H1 (cell line): ENCODE measurements at regions not wholly inside any gene's neighbourhood (a gene's known extent, or its start where the extent isn't known, plus 50 kb on each side); places are given as distances from the start of the nearest gene placed in this dataset.

Source experiments
- CTCF ChIA-PET: fragments of 300-600 bp; sonication (Branson Sonifier 250); formaldehyde crosslinking; loops from one replicate; lab custom pipeline; 2021; ENCODE audit not compliant: partially characterized antibody; lab: Charles Lee
- POLR2A ChIA-PET: fragments of 300-600 bp; sonication (Branson Sonifier 250); formaldehyde crosslinking; loops from one replicate; lab custom pipeline; 2021; ENCODE audit warnings: inconsistent platforms; ENCODE audit not compliant: partially characterized antibody; lab: Charles Lee
- DNase-seq, 2 experiments: peaks; one replicate each; pipeline versions ENCODE4 v3.0.0 to v3.0.0-alpha.2; 2010 to 2022; ENCODE audit warnings: low spot score in 2 of 2, low read depth in 1 of 2, mixed read lengths in 1 of 2
- FAIRE-seq: peaks from 2 replicates; lab custom pipeline; 2011; peaks lifted over from hg19 to GRCh38; lab: Jason Lieb, UNC
- H2AFZ ChIP-seq: 2 replicates; pipeline ENCODE4 v1.8.1; 2012; ENCODE audit warnings: low read length, inconsistent platforms
- H2AK5ac ChIP-seq: 2 replicates; pipeline ENCODE4 v1.6.1; 2013; ENCODE audit warnings: low read depth, low read length
- H2BK120ac ChIP-seq: replicated peaks from 2 replicates; pipeline ENCODE3; 2013; ENCODE audit warnings: low read depth, low read length, inconsistent platforms
- H2BK12ac ChIP-seq: 2 replicates; pipeline ENCODE4 v1.6.1; 2013; ENCODE audit warnings: low read depth, low read length
- H2BK15ac ChIP-seq: 2 replicates; pipeline ENCODE4 v1.6.1; 2013; ENCODE audit warnings: low read length
- H2BK20ac ChIP-seq: 2 replicates; pipeline ENCODE4 v1.6.1; 2013; ENCODE audit warnings: low read length
- H2BK5ac ChIP-seq: 2 replicates; pipeline ENCODE4 v1.6.1; 2013; ENCODE audit warnings: low read depth, low read length
- H3K14ac ChIP-seq: 2 replicates; pipeline ENCODE4 v1.6.1; 2013; ENCODE audit warnings: inconsistent platforms; ENCODE audit not compliant: insufficient read length
- H3K18ac ChIP-seq: 2 replicates; pipeline ENCODE4 v1.6.1; 2013; ENCODE audit warnings: low read length; ENCODE audit errors: extremely low read depth
- H3K23ac ChIP-seq: 2 replicates; pipeline ENCODE4 v1.6.1; 2013; ENCODE audit warnings: inconsistent platforms; ENCODE audit not compliant: insufficient read length
- H3K23me2 ChIP-seq: 2 replicates; pipeline ENCODE4 v1.6.1; 2013; ENCODE audit warnings: low read depth, low read length
- H3K27ac ChIP-seq: 2 replicates; pipeline ENCODE4 v1.6.1; 2011; ENCODE audit warnings: low read depth, low read length, inconsistent platforms
- H3K27me3 ChIP-seq, 4 experiments: replicated peaks in 1 of 4; 1 replicate in 1 of 4; 2 replicates in 3 of 4; pipeline versions ENCODE4 v1.6.1 to v1.8.1; 2011 to 2013; ENCODE audit warnings: low read length in 3 of 4, mild to moderate bottlenecking in 3 of 4, inconsistent platforms in 2 of 4, mixed read lengths in 2 of 4, moderate library complexity in 1 of 4; ENCODE audit not compliant: control insufficient read depth in 3 of 4, insufficient read depth in 3 of 4; ENCODE audit errors: extremely low read depth in 1 of 4
- H3K36me3 ChIP-seq, 4 experiments: 2 replicates each; pipeline versions ENCODE4 v1.6.1 to v1.8.1; 2011 to 2013; ENCODE audit warnings: mild to moderate bottlenecking in 4 of 4, low read length in 3 of 4, moderate library complexity in 2 of 4, control low read depth in 1 of 4, inconsistent platforms in 1 of 4; ENCODE audit not compliant: insufficient read depth in 4 of 4, control insufficient read depth in 2 of 4
- H3K4ac ChIP-seq: replicated peaks from 2 replicates; pipeline ENCODE3; 2013; ENCODE audit warnings: low read length, low read depth, mixed read lengths, inconsistent platforms; ENCODE audit not compliant: insufficient read length
- H3K4me1 ChIP-seq, 4 experiments: replicated peaks in 1 of 4; 1 replicate in 1 of 4; 2 replicates in 3 of 4; pipeline versions ENCODE4 v1.6.1 to v1.8.1; 2011 to 2013; ENCODE audit warnings: low read length in 3 of 4, inconsistent platforms in 2 of 4, mixed read lengths in 1 of 4; ENCODE audit not compliant: insufficient read depth in 4 of 4, control insufficient read depth in 3 of 4
- H3K4me2 ChIP-seq, 2 experiments: 2 replicates each; pipeline versions ENCODE4 v1.6.1 to v1.8.1; 2011 to 2013; ENCODE audit warnings: low read depth in 2 of 2, low read length in 2 of 2, control low read depth in 1 of 2, inconsistent platforms in 1 of 2, mild to moderate bottlenecking in 1 of 2; ENCODE audit not compliant: insufficient read depth in 1 of 2
- H3K4me3 ChIP-seq, 4 experiments: fragments of 200-600, 300-600 bp in 1 of 4; sonication (generic), shearing (Covaris generic), sonication (Bioruptor Twin) in 1 of 4; 2 replicates each; pipeline versions ENCODE4 v1.5.1 to v1.8.1; 2011 to 2016; ENCODE audit warnings: low read length in 4 of 4, low read depth in 3 of 4, control low read depth in 2 of 4, inconsistent platforms in 2 of 4, mild to moderate bottlenecking in 2 of 4, mixed read lengths in 1 of 4, moderate library complexity in 1 of 4; ENCODE audit not compliant: insufficient read depth in 2 of 4; ENCODE audit errors: extremely low read depth in 1 of 4
- H3K56ac ChIP-seq: replicated peaks from 2 replicates; pipeline ENCODE3; 2013; ENCODE audit warnings: low read depth, mild to moderate bottlenecking, mixed read lengths, low read length, inconsistent platforms; ENCODE audit not compliant: insufficient read length
- H3K79me1 ChIP-seq: 2 replicates; pipeline ENCODE4 v1.6.1; 2013; ENCODE audit warnings: low read depth, low read length, control low read depth
- H3K79me2 ChIP-seq, 2 experiments: 2 replicates each; pipeline versions ENCODE4 v1.6.1 to v1.8.1; 2012 to 2013; ENCODE audit warnings: low read length in 2 of 2, mild to moderate bottlenecking in 2 of 2, inconsistent platforms in 1 of 2; ENCODE audit not compliant: insufficient read depth in 2 of 2, control insufficient read depth in 1 of 2
- H3K9ac ChIP-seq, 4 experiments: replicated peaks in 1 of 4; 1 replicate in 1 of 4; 2 replicates in 3 of 4; pipeline versions ENCODE4 v1.6.1 to v1.8.1; 2011 to 2013; ENCODE audit warnings: low read depth in 3 of 4, low read length in 3 of 4, control low read depth in 2 of 4, mild to moderate bottlenecking in 2 of 4, moderate library complexity in 2 of 4, inconsistent platforms in 1 of 4; ENCODE audit errors: extremely low read depth in 1 of 4
- H3K9me3 ChIP-seq, 2 experiments: 2 replicates each; pipeline versions ENCODE4 v1.6.1 to v1.8.1; 2012 to 2013; ENCODE audit warnings: mild to moderate bottlenecking in 2 of 2, moderate library complexity in 2 of 2, control low read depth in 1 of 2, inconsistent platforms in 1 of 2, low read depth in 1 of 2, low read length in 1 of 2, mixed read lengths in 1 of 2; ENCODE audit not compliant: insufficient read depth in 2 of 2
- H4K20me1 ChIP-seq, 2 experiments: replicated peaks in 1 of 2; 2 replicates each; pipeline versions ENCODE3 to v1.8.1; 2011 to 2013; ENCODE audit warnings: inconsistent platforms in 2 of 2, low read length in 2 of 2, mild to moderate bottlenecking in 1 of 2; ENCODE audit not compliant: insufficient read depth in 2 of 2, control insufficient read depth in 1 of 2
- H4K5ac ChIP-seq: 2 replicates; pipeline ENCODE4 v1.6.1; 2013; ENCODE audit warnings: low read length, low read depth, mixed read lengths, inconsistent platforms; ENCODE audit not compliant: insufficient read length
- H4K8ac ChIP-seq: 2 replicates; pipeline ENCODE4 v1.8.0; 2013; ENCODE audit warnings: mild to moderate bottlenecking, moderate library complexity, low read length, inconsistent platforms; ENCODE audit not compliant: insufficient read depth; ENCODE audit errors: extremely low read depth
- H4K91ac ChIP-seq: replicated peaks from 2 replicates; pipeline ENCODE3; 2013; ENCODE audit warnings: low read length, mixed read lengths, inconsistent platforms; ENCODE audit not compliant: insufficient read length
- ATF3 ChIP-seq: IDR thresholded peaks from 2 replicates; pipeline ENCODE4 v1.6.1; 2011; ENCODE audit warnings: low read depth, mild to moderate bottlenecking, low read length; ENCODE audit not compliant: insufficient read depth
- BCL11A ChIP-seq, 2 experiments: IDR thresholded peaks; one replicate each; pipeline ENCODE4 v1.6.1; 2011; ENCODE audit warnings: low read depth in 2 of 2, low read length in 2 of 2, mild to moderate bottlenecking in 2 of 2
- CHD1 ChIP-seq: IDR thresholded peaks from 2 replicates; pipeline ENCODE4 v1.6.1; 2012; ENCODE audit warnings: low read depth, low read length, improper control_type of control experiment
- EGR1 ChIP-seq: IDR thresholded peaks from 2 replicates; pipeline ENCODE4 v1.6.1; 2011; ENCODE audit warnings: low read depth, low read length, borderline replicate concordance
- KDM4A ChIP-seq: IDR thresholded peaks from one replicate; pipeline ENCODE4 v1.7.1; 2012; ENCODE audit warnings: low read depth, mild to moderate bottlenecking, moderate library complexity, low read length, inconsistent platforms; ENCODE audit not compliant: severe bottlenecking
- MAX ChIP-seq: IDR thresholded peaks from 2 replicates; pipeline ENCODE4 v1.6.1; 2012; ENCODE audit warnings: inconsistent platforms
- RBBP5 ChIP-seq: IDR thresholded peaks from 2 replicates; pipeline ENCODE4 v1.7.1; 2012; ENCODE audit warnings: low read depth, mild to moderate bottlenecking, inconsistent platforms, low read length, moderate library complexity, borderline replicate concordance
- TEAD4 ChIP-seq: IDR thresholded peaks from 2 replicates; pipeline ENCODE4 v1.6.1; 2012; ENCODE audit warnings: low read depth, low read length, inconsistent platforms, mixed read lengths
- ZNF274 ChIP-seq: IDR thresholded peaks from 2 replicates; pipeline ENCODE4 v1.7.0; 2012; ENCODE audit warnings: low read length, borderline replicate concordance; ENCODE audit errors: extremely low read depth
- WGBS, 2 experiments: shearing (Covaris generic) in 1 of 2; methylation state at CpG; one replicate each; pipeline versions ENCODE4 v1.1.6 to v1.1.7; 2013 to 2015; ENCODE audit warnings: low lambda C conversion rate in 2 of 2, mixed read lengths in 2 of 2, inconsistent platforms in 1 of 2, low coverage in 1 of 2, missing lambda C conversion rate in 1 of 2; ENCODE audit not compliant: insufficient replicate concordance in 2 of 2, insufficient coverage in 1 of 2, insufficient read length in 1 of 2; ENCODE audit errors: extremely low coverage in 1 of 2, missing lambda C conversion rate in 1 of 2; 5-methylcytosine and 5-hydroxymethylcytosine counted together

- DNase-seq = no peak
- Histone ChIP-seq H3K36me3 (no peaks in the 10 kb centered on the region), H3K23me2 (no peaks in the 10 kb centered on the region), H3K18ac (no peak overlapping the region), H3K79me2 (no peaks in the 10 kb centered on the region), H2AK5ac (no peak overlapping the region), H3K27ac (no peak overlapping the region), H3K23ac (no peak overlapping the region), H2BK15ac (no peak overlapping the region), H3K9ac (no peak overlapping the region), H4K5ac (no peak overlapping the region), H4K8ac (no peak overlapping the region), H2BK120ac (no peak overlapping the region), H3K27me3 (no peaks in the 10 kb centered on the region), H2BK5ac (no peak overlapping the region), H2AFZ (no peak overlapping the region), H2BK20ac (no peak overlapping the region), H3K79me1 (no peaks in the 10 kb centered on the region), H3K4me2 (no peak overlapping the region), H3K4me1 (no peaks in the 10 kb centered on the region), H4K91ac (no peak overlapping the region), H3K4ac (no peak overlapping the region), H4K20me1 (no peaks in the 10 kb centered on the region), H3K4me3 (no peak overlapping the region), H3K9me3 (peaks cover 15 to 24% of the 10 kb centered on the region in 2 experiments), H3K14ac (no peak overlapping the region), H2BK12ac (no peak overlapping the region), H3K56ac (no peak overlapping the region)
- ChIA-PET POLR2A (no interaction called here), CTCF (interaction anchor here (0.6 kb wide), 1 partner anchor 358 kb away, joined by 3 read pairs; no protein-coding TSS in a partner anchor)
- WGBS, 2 experiments = 100% methylated on average over 1 of the region's 1 CpG; no CpG with 5 or more reads in 1 of the 2 experiments
- no peak for FAIRE-seq
- no peak for TF ChIP-seq MAX
- no peak for TF ChIP-seq KDM4A
- TF ChIP-seq BCL11A (IDR thresholded peaks at IDR 0.05; ENCODE audit: low read depth in 2 of 2, low read length in 2 of 2) = no peak
- no peak for TF ChIP-seq ATF3
- no peak for TF ChIP-seq ZNF274
- no peak for TF ChIP-seq RBBP5
- TF ChIP-seq CHD1 = no peak
- TF ChIP-seq TEAD4 = no peak
- no peak for TF ChIP-seq EGR1
Observed at GRCh38 chr2:150276737-150277136, 210.7 kb downstream of the RND3 start.
